K562 (cell line): ENCODE measurements at regions not wholly inside any gene's neighbourhood (a gene's known extent, or its start where the extent isn't known, plus 50 kb on each side); places are given as distances from the start of the nearest gene placed in this dataset.

ENCODE experiments used
- BACH1 ChIP-seq: fragments of 200-800 bp; sonication (Bioruptor generic); IDR thresholded peaks from 2 replicates; pipeline ENCODE4 v1.6.1; 2016; ENCODE audit warnings: missing genetic modification characterization, missing compliant biosample characterization
- BCOR ChIP-seq: fragments of 450-650 bp; IDR thresholded peaks from 2 replicates; pipeline ENCODE4 v1.6.1; 2016
- CEBPB ChIP-seq: fragments of 450-650 bp; IDR thresholded peaks from 2 replicates; pipeline ENCODE4 v1.6.1; 2016; ENCODE audit warnings: missing genetic modification characterization, missing compliant biosample characterization
- CREBBP ChIP-seq: IDR thresholded peaks from one replicate; pipeline ENCODE4 v1.6.1; 2012; ENCODE audit warnings: low read depth, mild to moderate bottlenecking, control low read depth, inconsistent platforms, low read length
- ELF2 ChIP-seq: fragments of 250-450 bp; sonication (Bioruptor Pico); IDR thresholded peaks from 2 replicates; pipeline ENCODE4 v1.5.0; 2021; ENCODE audit warnings: mild to moderate bottlenecking
- FOXJ3 ChIP-seq: sonication (generic); formaldehyde crosslinking; IDR thresholded peaks from 2 replicates; pipeline ENCODE4 v1.4.0; 2020; ENCODE audit warnings: mild to moderate bottlenecking, missing genetic modification reagents
- FUS ChIP-seq: fragments of 200-400 bp; formaldehyde crosslinking; optimal IDR thresholded peaks from 2 replicates; pipeline ENCODE3; 2017; ENCODE audit warnings: low read depth, low read length
- KDM5B ChIP-seq: fragments of 200-600 bp; sonication (generic); IDR thresholded peaks from 2 replicates; pipeline ENCODE4 v1.6.1; 2012; ENCODE audit warnings: low read depth, mild to moderate bottlenecking, moderate library complexity, low read length, control low read depth, inconsistent platforms; ENCODE audit not compliant: insufficient replicate concordance
- LCOR ChIP-seq: sonication (generic); formaldehyde crosslinking; IDR thresholded peaks from 2 replicates; pipeline ENCODE4 v1.8.0; 2022; ENCODE audit warnings: mild to moderate bottlenecking, missing genetic modification reagents
- MAFK ChIP-seq: IDR thresholded peaks from 2 replicates; pipeline ENCODE4 v1.6.1; 2011; ENCODE audit warnings: low read length, improper control_type of control experiment
- MIER1 ChIP-seq: fragments of 450-650 bp; IDR thresholded peaks from 2 replicates; pipeline ENCODE4 v1.6.1; 2016; ENCODE audit warnings: antibody characterized with exemption, mild to moderate bottlenecking, low read depth
- MTA1 ChIP-seq: fragments of 450-650 bp; IDR thresholded peaks from 2 replicates; pipeline ENCODE4 v1.6.1; 2017; ENCODE audit warnings: borderline replicate concordance
- NFRKB ChIP-seq: fragments of 450-650 bp; IDR thresholded peaks from 2 replicates; pipeline ENCODE4 v1.6.1; 2016; ENCODE audit warnings: low read depth
- NR1H2 ChIP-seq: sonication (generic); formaldehyde crosslinking; IDR thresholded peaks from 2 replicates; pipeline ENCODE4 v1.4.0; 2020; ENCODE audit warnings: mild to moderate bottlenecking, missing genetic modification reagents
- NUFIP1 ChIP-seq: fragments of 450-650 bp; IDR thresholded peaks from 2 replicates; pipeline ENCODE4 v1.6.1; 2018; ENCODE audit not compliant: partially characterized antibody
- PHTF2 ChIP-seq: fragments of 250-450 bp; sonication (Bioruptor Pico); IDR thresholded peaks from 2 replicates; pipeline ENCODE4 v1.5.0; 2021; ENCODE audit warnings: mild to moderate bottlenecking
- POLR3A ChIP-seq: IDR thresholded peaks from 2 replicates; pipeline ENCODE4 v1.6.1; 2011; ENCODE audit warnings: borderline replicate concordance, mild to moderate bottlenecking, moderate library complexity; ENCODE audit not compliant: insufficient read length, insufficient read depth; ENCODE audit errors: extremely low read depth
- RBM25 ChIP-seq: fragments of 200-400 bp; formaldehyde crosslinking; IDR thresholded peaks from 2 replicates; pipeline ENCODE4 v1.6.1; 2018; ENCODE audit warnings: low read length, low read depth, moderate library complexity; ENCODE audit not compliant: severe bottlenecking
- RFX5 ChIP-seq: IDR thresholded peaks from 2 replicates; pipeline ENCODE4 v1.6.1; 2011; ENCODE audit warnings: low read depth, mild to moderate bottlenecking, improper control_type of control experiment, low read length
- SIN3A ChIP-seq, 2 experiments: fragments of 150-350 bp in 1 of 2; IDR thresholded peaks; 2 replicates each; pipeline ENCODE4 v1.6.1; 2011 to 2016; ENCODE audit warnings: borderline replicate concordance in 2 of 2, low read depth in 2 of 2, low read length in 2 of 2, mild to moderate bottlenecking in 2 of 2, moderate library complexity in 2 of 2; ENCODE audit not compliant: control insufficient read depth in 1 of 2
- ZBED1 ChIP-seq: IDR thresholded peaks from 2 replicates; pipeline ENCODE4 v1.6.1; 2014
- ZNF174 ChIP-seq: fragments of 250-450 bp; sonication (Bioruptor Pico); IDR thresholded peaks from 2 replicates; pipeline ENCODE4 v1.4.0; 2020; ENCODE audit warnings: mild to moderate bottlenecking
- ZNF197 ChIP-seq: fragments of 200-800 bp; sonication (Bioruptor generic); IDR thresholded peaks from 2 replicates; pipeline ENCODE4 v1.6.1; 2016; ENCODE audit warnings: low read depth, missing genetic modification characterization, missing compliant biosample characterization
- ZNF24 ChIP-seq: fragments of 450-650 bp; IDR thresholded peaks from 2 replicates; pipeline ENCODE4 v1.6.1; 2016
- ZNF766 ChIP-seq: fragments of 200-800 bp; sonication (Bioruptor generic); conservative IDR thresholded peaks from 2 replicates; pipeline ENCODE4 v1.6.1; 2016; ENCODE audit warnings: missing genetic modification characterization, missing compliant biosample characterization
- TF ChIP-seq, protein P1 (sequence below), 2 experiments: fragments of 450-650 bp; IDR thresholded peaks; 2 replicates each; pipeline ENCODE4 v1.6.1; 2016
- TF ChIP-seq, protein P2 (sequence below): fragments of 250-450 bp; sonication (Bioruptor Pico); IDR thresholded peaks from 2 replicates; pipeline ENCODE4 v1.8.0; 2021; ENCODE audit warnings: moderate library complexity, mild to moderate bottlenecking, inconsistent platforms
- TF ChIP-seq, protein P3 (sequence below): sonication (generic); formaldehyde crosslinking; IDR thresholded peaks from 2 replicates; pipeline ENCODE4 v1.9.0; 2022; ENCODE audit warnings: mild to moderate bottlenecking, missing genetic modification reagents

DNA sequence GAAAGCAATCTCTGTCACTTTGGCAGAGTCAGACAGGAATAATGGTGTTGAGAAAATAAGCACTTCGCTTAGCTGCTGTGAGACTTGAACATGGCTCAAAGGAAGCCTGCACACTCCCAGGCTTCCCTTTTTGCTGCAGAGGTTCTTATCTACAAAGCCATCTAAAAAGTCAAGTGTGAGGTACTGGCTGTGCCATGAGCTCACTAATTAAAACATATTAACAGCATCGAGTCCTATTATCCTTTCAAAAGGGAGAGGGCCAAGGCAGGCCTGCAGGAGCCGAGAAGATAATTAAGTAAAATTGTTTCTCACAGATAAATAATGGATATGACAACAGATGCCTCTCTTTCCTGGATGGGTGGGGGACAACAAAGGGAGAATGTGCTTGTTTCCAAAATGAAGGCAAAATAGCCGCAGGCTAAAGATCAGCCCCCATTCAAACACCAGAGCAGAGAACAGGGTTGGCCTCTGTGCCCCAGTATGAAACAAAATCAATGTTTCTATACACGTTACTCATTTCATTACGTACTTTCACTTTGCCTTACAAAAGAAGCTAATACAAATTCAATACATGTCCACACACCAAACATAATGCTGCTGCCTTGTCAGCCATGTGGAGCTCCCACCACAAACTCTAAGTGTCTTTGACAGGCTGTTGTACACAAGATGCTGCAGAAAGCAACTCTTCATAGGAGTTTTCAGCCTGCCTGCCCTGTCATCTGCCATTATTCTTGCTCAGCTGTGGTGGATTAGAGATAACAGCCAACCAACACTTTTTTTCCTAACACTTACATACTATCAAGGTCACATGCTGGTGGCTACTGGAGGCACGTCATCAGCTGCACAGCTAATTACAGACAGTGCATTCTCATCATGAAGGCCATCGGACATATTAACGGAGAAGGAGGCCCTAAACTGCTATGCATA lies 55.3 kb downstream of the ELAPOR2 start (continued):
- TF ChIP-seq ZNF766, result peak; percentile 89
- TF ChIP-seq BACH1, result no peak
- no peak for TF ChIP-seq RBM25
- TF ChIP-seq MTA1, result no peak
- TF ChIP-seq MAFK, result no peak; the same call in 1 of the 2 replicates
- TF ChIP-seq, protein P1, sequence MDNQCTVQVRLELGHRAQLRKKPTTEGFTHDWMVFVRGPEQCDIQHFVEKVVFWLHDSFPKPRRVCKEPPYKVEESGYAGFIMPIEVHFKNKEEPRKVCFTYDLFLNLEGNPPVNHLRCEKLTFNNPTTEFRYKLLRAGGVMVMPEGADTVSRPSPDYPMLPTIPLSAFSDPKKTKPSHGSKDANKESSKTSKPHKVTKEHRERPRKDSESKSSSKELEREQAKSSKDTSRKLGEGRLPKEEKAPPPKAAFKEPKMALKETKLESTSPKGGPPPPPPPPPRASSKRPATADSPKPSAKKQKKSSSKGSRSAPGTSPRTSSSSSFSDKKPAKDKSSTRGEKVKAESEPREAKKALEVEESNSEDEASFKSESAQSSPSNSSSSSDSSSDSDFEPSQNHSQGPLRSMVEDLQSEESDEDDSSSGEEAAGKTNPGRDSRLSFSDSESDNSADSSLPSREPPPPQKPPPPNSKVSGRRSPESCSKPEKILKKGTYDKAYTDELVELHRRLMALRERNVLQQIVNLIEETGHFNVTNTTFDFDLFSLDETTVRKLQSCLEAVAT (IDR thresholded peaks at IDR 0.05), result no peak
- TF ChIP-seq, protein P2, sequence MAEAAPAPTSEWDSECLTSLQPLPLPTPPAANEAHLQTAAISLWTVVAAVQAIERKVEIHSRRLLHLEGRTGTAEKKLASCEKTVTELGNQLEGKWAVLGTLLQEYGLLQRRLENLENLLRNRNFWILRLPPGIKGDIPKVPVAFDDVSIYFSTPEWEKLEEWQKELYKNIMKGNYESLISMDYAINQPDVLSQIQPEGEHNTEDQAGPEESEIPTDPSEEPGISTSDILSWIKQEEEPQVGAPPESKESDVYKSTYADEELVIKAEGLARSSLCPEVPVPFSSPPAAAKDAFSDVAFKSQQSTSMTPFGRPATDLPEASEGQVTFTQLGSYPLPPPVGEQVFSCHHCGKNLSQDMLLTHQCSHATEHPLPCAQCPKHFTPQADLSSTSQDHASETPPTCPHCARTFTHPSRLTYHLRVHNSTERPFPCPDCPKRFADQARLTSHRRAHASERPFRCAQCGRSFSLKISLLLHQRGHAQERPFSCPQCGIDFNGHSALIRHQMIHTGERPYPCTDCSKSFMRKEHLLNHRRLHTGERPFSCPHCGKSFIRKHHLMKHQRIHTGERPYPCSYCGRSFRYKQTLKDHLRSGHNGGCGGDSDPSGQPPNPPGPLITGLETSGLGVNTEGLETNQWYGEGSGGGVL (CRISPR knock-in tag), result no peak
- no peak for TF ChIP-seq POLR3A
- no peak for TF ChIP-seq MIER1
- no peak for TF ChIP-seq ZBED1
- no peak for TF ChIP-seq ZNF197 (CRISPR knock-in tag)
- TF ChIP-seq PHTF2 (CRISPR knock-in tag), result no peak
- no peak for TF ChIP-seq LCOR (CRISPR knock-in tag)
- no peak for TF ChIP-seq FUS
- TF ChIP-seq CREBBP, result no peak
- TF ChIP-seq ZNF174 (CRISPR knock-in tag), result no peak
- no peak for TF ChIP-seq KDM5B
- no peak for TF ChIP-seq FOXJ3 (CRISPR knock-in tag)
- TF ChIP-seq NFRKB, result no peak
- TF ChIP-seq ZNF24, result no peak
- peak in 1 of 2 experiments; percentile 64; a peak in 2 of 4 replicates for TF ChIP-seq SIN3A (IDR thresholded peaks at IDR 0.05; ENCODE audit: borderline replicate concordance in 2 of 2, control insufficient read depth in 1 of 2, low read depth in 2 of 2, low read length in 2 of 2)
- no peak for TF ChIP-seq NUFIP1
- no peak for TF ChIP-seq BCOR
- TF ChIP-seq, protein P3, sequence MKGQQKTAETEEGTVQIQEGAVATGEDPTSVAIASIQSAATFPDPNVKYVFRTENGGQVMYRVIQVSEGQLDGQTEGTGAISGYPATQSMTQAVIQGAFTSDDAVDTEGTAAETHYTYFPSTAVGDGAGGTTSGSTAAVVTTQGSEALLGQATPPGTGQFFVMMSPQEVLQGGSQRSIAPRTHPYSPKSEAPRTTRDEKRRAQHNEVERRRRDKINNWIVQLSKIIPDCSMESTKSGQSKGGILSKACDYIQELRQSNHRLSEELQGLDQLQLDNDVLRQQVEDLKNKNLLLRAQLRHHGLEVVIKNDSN (CRISPR knock-in tag), result peak; percentile 94
- no peak for TF ChIP-seq RFX5
- TF ChIP-seq NR1H2 (CRISPR knock-in tag), result no peak
- no peak for TF ChIP-seq ELF2 (CRISPR knock-in tag)
- no peak for TF ChIP-seq CEBPB (tag)
